Breast epithelium (tissue), 3 donors: ENCODE measurements at regions not wholly inside any gene's neighbourhood (a gene's known extent, or its start where the extent isn't known, plus 50 kb on each side); places are given as distances from the start of the nearest gene placed in this dataset.

Experiments
- CTCF ChIP-seq, 3 donors: fragments of 450-650 bp; IDR thresholded peaks; one replicate each; pipeline ENCODE4 v1.5.1; 2016 to 2017; ENCODE audit warnings: antibody characterized with exemption in 3 of 3, mild to moderate bottlenecking in 3 of 3, moderate library complexity in 3 of 3
- POLR2A ChIP-seq: fragments of 450-650 bp; IDR thresholded peaks from one replicate; pipeline ENCODE4 v1.6.1; 2016; ENCODE audit warnings: antibody characterized with exemption, mild to moderate bottlenecking, moderate library complexity

GRCh38 chr18:55863391-55863706 lies 275.4 kb upstream of the TCF4 start:
- TF ChIP-seq CTCF (IDR thresholded peaks at IDR 0.05) (no peak), POLR2A (no peak)
